ENCODE measurements at regions not wholly inside any gene's neighbourhood (a gene's known extent, or its start where the extent isn't known, plus 50 kb on each side); places are given as distances from the start of the nearest gene placed in this dataset.

DNA sequence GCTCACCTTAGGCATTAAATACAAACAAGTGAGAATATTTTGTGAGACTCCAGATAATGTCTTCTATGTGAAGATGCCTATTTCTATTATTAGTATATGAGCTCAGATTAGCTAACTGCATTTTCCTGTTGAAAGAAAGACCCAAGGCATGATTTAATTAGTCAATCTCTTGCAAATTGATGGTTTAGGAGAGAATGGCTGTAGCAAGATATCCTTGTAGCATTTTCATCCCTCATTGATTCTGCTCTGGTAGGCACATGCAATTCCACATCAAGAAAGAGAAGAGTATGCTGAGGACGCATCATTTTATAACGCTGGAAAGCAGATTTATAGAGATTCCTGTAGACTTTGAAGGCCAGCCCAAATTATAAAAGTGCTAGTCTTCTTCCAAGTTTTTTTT lies 332.0 kb downstream of the SOX11 start:
- TF ChIP-seq, protein P1, sequence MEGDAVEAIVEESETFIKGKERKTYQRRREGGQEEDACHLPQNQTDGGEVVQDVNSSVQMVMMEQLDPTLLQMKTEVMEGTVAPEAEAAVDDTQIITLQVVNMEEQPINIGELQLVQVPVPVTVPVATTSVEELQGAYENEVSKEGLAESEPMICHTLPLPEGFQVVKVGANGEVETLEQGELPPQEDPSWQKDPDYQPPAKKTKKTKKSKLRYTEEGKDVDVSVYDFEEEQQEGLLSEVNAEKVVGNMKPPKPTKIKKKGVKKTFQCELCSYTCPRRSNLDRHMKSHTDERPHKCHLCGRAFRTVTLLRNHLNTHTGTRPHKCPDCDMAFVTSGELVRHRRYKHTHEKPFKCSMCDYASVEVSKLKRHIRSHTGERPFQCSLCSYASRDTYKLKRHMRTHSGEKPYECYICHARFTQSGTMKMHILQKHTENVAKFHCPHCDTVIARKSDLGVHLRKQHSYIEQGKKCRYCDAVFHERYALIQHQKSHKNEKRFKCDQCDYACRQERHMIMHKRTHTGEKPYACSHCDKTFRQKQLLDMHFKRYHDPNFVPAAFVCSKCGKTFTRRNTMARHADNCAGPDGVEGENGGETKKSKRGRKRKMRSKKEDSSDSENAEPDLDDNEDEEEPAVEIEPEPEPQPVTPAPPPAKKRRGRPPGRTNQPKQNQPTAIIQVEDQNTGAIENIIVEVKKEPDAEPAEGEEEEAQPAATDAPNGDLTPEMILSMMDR (conservative IDR thresholded peaks at IDR 0.05), result no peak
- no peak for TF ChIP-seq EZH2 (IDR thresholded peaks at IDR 0.05; ENCODE audit: low read depth)

All from PC-9 (cell line).